IgD-negative memory B cell (primary cell): ENCODE measurements at regions not wholly inside any gene's neighbourhood (a gene's known extent, or its start where the extent isn't known, plus 50 kb on each side); places are given as distances from the start of the nearest gene placed in this dataset.

Experiments
- H3K27ac Mint-ChIP-seq, 3 donors: one replicate each; pipeline ENCODE4 v1.8.0; 2020 to 2022; ENCODE audit warnings: mild to moderate bottlenecking in 3 of 3, mixed read lengths in 3 of 3, moderate library complexity in 1 of 3
- H3K27me3 Mint-ChIP-seq: one replicate; pipeline ENCODE4 v1.8.0; 2021; ENCODE audit warnings: mixed read lengths
- H3K36me3 Mint-ChIP-seq: one replicate; pipeline ENCODE4 v1.8.0; 2020; ENCODE audit warnings: mild to moderate bottlenecking, mixed read lengths
- H3K4me1 Mint-ChIP-seq, 3 donors: one replicate each; pipeline ENCODE4 v1.8.0; 2020 to 2022; ENCODE audit warnings: mixed read lengths in 3 of 3, mild to moderate bottlenecking in 1 of 3
- H3K4me3 Mint-ChIP-seq, 4 donors: one replicate each; pipeline ENCODE4 v1.8.0; 2020 to 2022; ENCODE audit warnings: mild to moderate bottlenecking in 4 of 4, mixed read lengths in 4 of 4, moderate library complexity in 3 of 4
- H3K9me3 Mint-ChIP-seq, 3 donors: one replicate each; pipeline ENCODE4 v1.8.0; 2020 to 2021; ENCODE audit warnings: mixed read lengths in 3 of 3, mild to moderate bottlenecking in 1 of 3

DNA sequence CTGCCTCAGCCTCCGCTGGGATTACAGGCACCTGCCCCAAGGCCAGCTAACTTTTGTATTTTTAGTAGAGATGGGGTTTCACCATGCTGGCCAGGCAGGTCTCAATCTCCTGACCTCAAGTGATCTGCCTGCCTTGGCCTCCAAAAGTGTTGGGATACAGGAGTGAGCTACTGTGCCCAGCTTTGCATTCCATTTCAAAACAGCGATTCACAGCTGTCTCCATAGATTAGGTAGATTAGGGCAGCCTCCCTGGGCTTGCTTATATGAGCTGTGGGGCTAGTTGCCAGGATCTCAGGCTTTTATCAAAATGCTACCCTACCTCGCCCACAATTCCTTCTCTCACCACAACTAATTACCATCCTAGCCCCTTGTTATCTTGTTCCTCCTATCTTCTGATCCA is 176.4 kb upstream of the ZKSCAN2 start:
- no peak overlapping the region for H3K27ac Mint-ChIP-seq
- peaks cover 4% of the 10 kb centered on the region for H3K27me3 Mint-ChIP-seq
- H3K36me3 Mint-ChIP-seq, result no peaks in the 10 kb centered on the region
- no peaks in the 10 kb centered on the region for H3K4me1 Mint-ChIP-seq
- H3K9me3 Mint-ChIP-seq, result peaks cover 0 to 2% (median 1%) of the 10 kb centered on the region in 3 donors
- H3K4me3 Mint-ChIP-seq, result no peak overlapping the region

GRCh38 chr16:25433388-25433787 is 175.7 kb upstream of the ZKSCAN2 start:
- no peak overlapping the region for H3K4me3 Mint-ChIP-seq
- H3K36me3 Mint-ChIP-seq, result no peaks in the 10 kb centered on the region
- peaks cover 2 to 3% (median 2%) of the 10 kb centered on the region in 3 donors for H3K9me3 Mint-ChIP-seq
- no peak overlapping the region for H3K27ac Mint-ChIP-seq
- H3K4me1 Mint-ChIP-seq, result no peaks in the 10 kb centered on the region
- H3K27me3 Mint-ChIP-seq, result peaks cover 4% of the 10 kb centered on the region

DNA sequence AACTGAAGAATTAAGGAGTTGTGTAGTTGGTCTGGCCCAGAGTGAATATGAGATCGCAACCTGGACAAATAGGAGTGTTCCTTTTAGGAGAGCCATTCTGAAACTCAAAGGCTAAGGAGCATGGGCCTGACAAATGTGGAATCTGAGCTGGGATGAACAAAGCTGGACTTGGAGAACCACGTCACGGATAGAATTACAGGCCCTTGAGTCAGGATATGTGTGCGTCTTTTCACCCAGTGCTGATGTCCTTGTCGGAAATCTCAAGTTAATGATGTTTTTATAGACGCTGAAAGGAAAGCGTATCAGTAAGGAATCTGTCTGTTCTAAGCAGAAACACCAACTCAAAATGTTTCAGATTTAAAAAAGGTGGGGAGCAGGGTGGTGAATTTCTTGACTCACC is 173.8 kb upstream of the ZKSCAN2 start:
- H3K36me3 Mint-ChIP-seq, result no peaks in the 10 kb centered on the region

GRCh38 chr16:25426829-25427228 is 169.2 kb upstream of the ZKSCAN2 start:
- no peaks in the 10 kb centered on the region for H3K36me3 Mint-ChIP-seq
- no peak overlapping the region for H3K27ac Mint-ChIP-seq
- H3K4me1 Mint-ChIP-seq, result no peaks in the 10 kb centered on the region
- H3K4me3 Mint-ChIP-seq, result no peak overlapping the region
- H3K9me3 Mint-ChIP-seq, result peaks cover 0 to 11% (median 4%) of the 10 kb centered on the region in 3 donors
- no peaks in the 10 kb centered on the region for H3K27me3 Mint-ChIP-seq

More for the DNA sequence above, 173.8 kb upstream of the ZKSCAN2 start:
- peaks cover 1% of the 10 kb centered on the region for H3K27me3 Mint-ChIP-seq
- H3K4me1 Mint-ChIP-seq, result no peaks in the 10 kb centered on the region
- no peak overlapping the region for H3K27ac Mint-ChIP-seq
- peaks cover 2 to 11% (median 4%) of the 10 kb centered on the region in 3 donors for H3K9me3 Mint-ChIP-seq
- no peak overlapping the region for H3K4me3 Mint-ChIP-seq

DNA sequence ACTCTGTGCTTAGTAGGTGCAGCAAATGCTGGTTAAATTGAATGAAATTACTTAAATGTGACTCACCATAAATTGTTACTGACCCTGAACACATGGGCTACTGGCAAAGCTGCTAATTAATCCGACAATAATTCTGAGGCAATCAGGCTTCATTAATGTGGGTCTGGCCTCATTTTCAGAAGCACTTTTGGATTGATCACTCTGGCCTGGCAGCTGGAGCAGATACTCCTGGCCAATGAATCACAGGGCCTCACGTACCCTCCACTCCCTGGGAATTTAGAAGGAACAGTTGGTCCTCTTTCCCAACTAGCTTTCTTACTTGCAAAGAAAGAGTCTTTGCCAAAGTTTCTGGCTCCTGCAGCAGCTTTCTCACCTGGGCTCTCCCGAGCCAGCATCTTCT is 162.0 kb upstream of the ZKSCAN2 start:
- no peak overlapping the region for H3K4me3 Mint-ChIP-seq
- no peaks in the 10 kb centered on the region for H3K4me1 Mint-ChIP-seq
- H3K9me3 Mint-ChIP-seq, result peaks cover 0 to 3% (median 2%) of the 10 kb centered on the region in 3 donors
- H3K27ac Mint-ChIP-seq, result no peak overlapping the region
- H3K27me3 Mint-ChIP-seq, result no peaks in the 10 kb centered on the region
- H3K36me3 Mint-ChIP-seq, result no peaks in the 10 kb centered on the region

DNA sequence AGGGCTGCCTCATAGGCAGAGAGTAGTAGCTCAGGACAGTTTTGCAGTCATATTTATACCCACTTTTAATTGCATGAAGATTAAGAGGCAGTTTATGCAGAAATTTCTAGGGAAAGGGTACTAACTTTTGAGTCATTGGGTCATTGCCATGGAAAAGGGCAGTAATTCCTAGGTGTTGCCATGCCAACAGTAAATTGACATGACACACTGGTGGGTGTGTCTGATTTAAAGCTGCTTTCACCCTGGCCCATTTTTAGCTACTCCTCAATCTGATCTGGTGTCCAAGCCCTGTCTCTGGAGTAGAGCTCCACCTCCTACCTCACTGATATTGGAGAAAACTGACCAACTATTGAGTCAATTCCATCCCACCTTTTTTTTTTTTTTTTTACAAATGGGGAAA is 161.5 kb upstream of the ZKSCAN2 start:
- H3K4me3 Mint-ChIP-seq, result no peak overlapping the region
- peaks cover 0 to 3% (median 2%) of the 10 kb centered on the region in 3 donors for H3K9me3 Mint-ChIP-seq
- no peak overlapping the region for H3K27ac Mint-ChIP-seq
- H3K4me1 Mint-ChIP-seq, result no peaks in the 10 kb centered on the region
- H3K36me3 Mint-ChIP-seq, result no peaks in the 10 kb centered on the region
- no peaks in the 10 kb centered on the region for H3K27me3 Mint-ChIP-seq

GRCh38 chr16:25416002-25416401 is 158.4 kb upstream of the ZKSCAN2 start:
- Mint-ChIP-seq H3K36me3 (no peaks in the 10 kb centered on the region), H3K9me3 (no peaks in the 10 kb centered on the region), H3K4me3 (no peak overlapping the region), H3K4me1 (no peaks in the 10 kb centered on the region), H3K27me3 (no peaks in the 10 kb centered on the region), H3K27ac (no peak overlapping the region)

DNA sequence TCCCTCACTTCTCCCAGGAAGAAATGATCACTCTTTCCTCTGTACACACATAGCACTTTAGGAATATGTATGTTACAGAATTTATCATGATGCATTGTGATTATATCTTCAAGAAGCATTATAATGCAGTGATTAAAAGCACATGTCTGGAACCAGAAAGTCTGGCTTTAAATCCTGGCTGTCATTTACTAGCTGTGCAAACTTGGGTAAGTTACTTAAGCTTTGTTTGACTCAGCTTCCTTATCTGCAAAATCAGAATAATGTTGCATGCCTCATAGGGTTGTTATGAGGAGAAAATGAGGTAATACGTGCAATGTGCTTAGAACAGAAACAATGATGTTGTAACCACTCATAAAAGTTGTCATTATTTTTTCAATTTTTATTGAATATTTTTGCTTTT is 156.3 kb upstream of the ZKSCAN2 start:
- Mint-ChIP-seq H3K27ac (no peak overlapping the region), H3K9me3 (no peaks in the 10 kb centered on the region), H3K27me3 (no peaks in the 10 kb centered on the region), H3K36me3 (no peaks in the 10 kb centered on the region), H3K4me3 (no peak overlapping the region), H3K4me1 (no peaks in the 10 kb centered on the region)

DNA sequence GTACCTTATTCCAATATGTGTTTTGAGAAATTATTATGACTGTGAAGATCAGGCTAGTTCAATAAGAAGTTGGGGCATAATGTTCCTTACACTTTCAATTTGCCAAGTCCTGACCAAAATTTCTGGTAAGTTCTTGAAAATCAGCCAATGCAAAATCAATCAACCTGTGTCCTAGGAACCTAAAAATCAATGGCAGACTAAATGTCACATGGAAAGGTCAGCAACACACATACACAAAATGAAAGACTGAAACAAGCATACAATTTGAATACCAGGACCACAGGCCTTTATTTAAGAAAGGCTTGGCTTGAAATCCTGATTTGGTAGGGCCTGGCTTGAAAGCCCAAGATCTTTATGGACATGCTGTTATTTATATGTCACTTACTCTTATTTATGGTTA is 155.5 kb upstream of the ZKSCAN2 start:
- Mint-ChIP-seq H3K4me1 (no peaks in the 10 kb centered on the region), H3K9me3 (no peaks in the 10 kb centered on the region), H3K27me3 (no peaks in the 10 kb centered on the region), H3K4me3 (no peak overlapping the region), H3K27ac (no peak overlapping the region), H3K36me3 (no peaks in the 10 kb centered on the region)

- Mint-ChIP-seq H3K9me3 (no peaks in the 10 kb centered on the region), H3K4me1 (no peaks in the 10 kb centered on the region), H3K27ac (no peak overlapping the region), H3K27me3 (no peaks in the 10 kb centered on the region), H3K36me3 (no peaks in the 10 kb centered on the region), H3K4me3 (no peak overlapping the region)
Observed at GRCh38 chr16:25411396-25412081, 153.9 kb upstream of the ZKSCAN2 start.

GRCh38 chr16:25403852-25404251 is 146.2 kb upstream of the ZKSCAN2 start:
- Mint-ChIP-seq H3K4me3 (no peak overlapping the region), H3K36me3 (peaks cover 3% of the 10 kb centered on the region), H3K4me1 (no peaks in the 10 kb centered on the region), H3K9me3 (peaks cover 2 to 9% (median 6%) of the 10 kb centered on the region in 3 donors), H3K27ac (no peak overlapping the region), H3K27me3 (peaks cover 6% of the 10 kb centered on the region)

GRCh38 chr16:25395528-25395927 is 137.9 kb upstream of the ZKSCAN2 start:
- H3K27ac Mint-ChIP-seq, result no peak overlapping the region
- peaks cover 2 to 22% (median 12%) of the 10 kb centered on the region in 3 donors for H3K9me3 Mint-ChIP-seq
- no peaks in the 10 kb centered on the region for H3K36me3 Mint-ChIP-seq

GRCh38 chr16:25390761-25391160 is 133.1 kb upstream of the ZKSCAN2 start:
- peaks cover 5% of the 10 kb centered on the region for H3K27me3 Mint-ChIP-seq
- no peak overlapping the region for H3K4me3 Mint-ChIP-seq
- peaks cover 2 to 13% (median 8%) of the 10 kb centered on the region in 3 donors for H3K9me3 Mint-ChIP-seq
- H3K27ac Mint-ChIP-seq, result no peak overlapping the region
- H3K4me1 Mint-ChIP-seq, result no peaks in the 10 kb centered on the region
- H3K36me3 Mint-ChIP-seq, result no peaks in the 10 kb centered on the region

More at GRCh38 chr16:25395528-25395927, 137.9 kb upstream of the ZKSCAN2 start:
- peaks cover 2% of the 10 kb centered on the region for H3K27me3 Mint-ChIP-seq
- no peak overlapping the region for H3K4me3 Mint-ChIP-seq
- H3K4me1 Mint-ChIP-seq, result no peaks in the 10 kb centered on the region

DNA sequence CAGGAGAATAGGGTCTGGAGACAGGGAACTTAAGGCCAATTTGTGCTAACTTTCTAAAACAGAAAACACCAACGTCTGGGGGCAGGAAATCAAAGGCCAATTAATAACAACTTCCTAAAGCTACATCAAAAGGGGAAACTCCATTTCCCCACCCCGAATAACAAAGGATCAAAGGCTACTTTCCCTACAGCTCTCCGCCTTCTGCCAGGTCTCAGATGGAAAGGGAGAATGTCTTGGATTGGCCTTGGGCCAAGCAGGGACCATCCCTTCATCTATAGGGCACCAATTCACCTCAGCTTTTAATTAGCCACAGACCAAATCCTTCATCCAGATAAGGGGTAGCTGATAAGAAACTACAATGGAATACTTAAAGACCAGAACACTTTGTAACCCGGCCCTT is 116.9 kb upstream of the ZKSCAN2 start:
- Mint-ChIP-seq H3K4me3 (peak overlapping the region in 1 of 4 donors; percentile 31), H3K27me3 (peaks cover 1% of the 10 kb centered on the region), H3K36me3 (no peaks in the 10 kb centered on the region), H3K4me1 (no peaks in the 10 kb centered on the region), H3K27ac (no peak overlapping the region), H3K9me3 (no peaks in the 10 kb centered on the region)

GRCh38 chr16:25372716-25373115 is 115.1 kb upstream of the ZKSCAN2 start:
- Mint-ChIP-seq H3K36me3 (no peaks in the 10 kb centered on the region), H3K27me3 (peaks cover 1% of the 10 kb centered on the region), H3K4me1 (no peaks in the 10 kb centered on the region), H3K9me3 (peaks cover 0 to 2% (median 0%) of the 10 kb centered on the region in 3 donors), H3K4me3 (no peak overlapping the region), H3K27ac (no peak overlapping the region)

DNA sequence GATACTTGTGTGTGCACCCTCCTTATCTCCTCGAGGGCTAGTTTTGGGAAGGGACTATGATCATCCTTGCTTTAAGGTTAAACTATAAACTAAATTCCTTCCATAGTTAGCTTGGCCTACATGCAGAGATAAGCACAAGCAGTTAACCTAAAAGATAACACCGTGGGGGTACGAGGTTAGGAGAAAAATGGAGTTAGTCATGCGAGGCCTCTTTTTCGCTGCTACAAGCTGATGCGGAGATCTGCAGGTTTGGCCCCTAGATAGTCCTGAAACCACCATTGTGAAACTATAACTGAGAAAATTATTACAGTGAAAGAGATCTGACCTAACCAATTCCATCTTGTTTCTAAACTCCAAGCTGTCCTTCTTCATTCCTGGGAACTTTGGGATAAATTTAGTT is 113.7 kb upstream of the ZKSCAN2 start:
- Mint-ChIP-seq H3K4me1 (no peaks in the 10 kb centered on the region), H3K36me3 (no peaks in the 10 kb centered on the region), H3K27me3 (peaks cover 1% of the 10 kb centered on the region), H3K27ac (no peak overlapping the region), H3K4me3 (no peak overlapping the region), H3K9me3 (peaks cover 0 to 2% (median 0%) of the 10 kb centered on the region in 3 donors)
